ENCODE measurements at regions not wholly inside any gene's neighbourhood (a gene's known extent, or its start where the extent isn't known, plus 50 kb on each side); places are given as distances from the start of the nearest gene placed in this dataset.

DNA sequence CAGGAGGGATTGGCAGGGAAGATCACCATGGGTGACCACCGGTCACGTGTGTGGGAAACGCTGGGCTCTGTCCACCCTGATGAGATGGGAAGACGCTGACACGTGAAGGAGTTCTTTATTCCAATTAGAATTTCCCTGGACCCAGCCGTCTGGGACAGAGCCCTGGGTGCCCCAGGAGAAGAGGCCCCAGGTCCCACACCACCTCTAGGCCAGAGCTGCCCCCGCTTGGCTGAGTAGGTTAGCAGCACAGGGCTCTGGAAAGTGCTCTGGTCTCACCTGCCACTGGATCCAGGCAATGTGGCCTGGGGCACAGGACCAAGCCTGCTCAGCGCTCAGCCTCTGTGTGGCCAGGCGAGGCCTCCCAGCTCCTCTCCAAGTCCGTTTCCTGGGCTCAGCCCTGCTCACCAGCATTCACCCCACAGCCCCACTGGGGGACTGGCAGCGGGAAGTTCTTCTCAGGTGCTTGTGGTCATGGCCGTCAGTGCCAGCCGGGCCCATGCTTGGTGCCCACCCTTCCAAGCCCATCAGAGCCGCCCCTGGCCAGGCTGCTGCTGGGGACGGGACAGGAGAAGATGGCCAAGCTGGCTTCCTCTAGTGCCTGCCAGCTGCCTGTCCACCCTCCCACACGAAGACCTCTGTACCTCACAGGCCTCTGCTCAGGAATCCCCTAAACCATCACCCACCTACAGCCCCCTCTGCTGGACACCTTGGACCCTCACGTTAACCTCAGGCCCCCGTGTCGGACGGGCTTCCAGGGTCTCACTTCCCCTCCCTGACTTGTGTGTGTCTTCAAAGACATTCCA is 62.5 kb upstream of the FGF3 start:
- Histone ChIP-seq H3K9me3 (no peaks in the 10 kb centered on the region), H3K4me1 (no peaks in the 10 kb centered on the region), H3K4me3 (no peak overlapping the region), H3K36me3 (no peaks in the 10 kb centered on the region), H3K27me3 (peaks cover 0 to 42% of the 10 kb centered on the region in 2 donors), H3K27ac (no peak overlapping the region)
- DNase-seq: peak in 2 of 4 donors; percentile 21 to 57
- intact Hi-C loops (cut with DNase I): no loop called here
- TF ChIP-seq CTCF (IDR thresholded peaks at IDR 0.05): no peak
- no peak for ATAC-seq

GRCh38 chr11:69882270-69882608 is 63.0 kb upstream of the FGF3 start:
- no peaks in the 10 kb centered on the region for H3K9me3 ChIP-seq
- intact Hi-C loops (cut with DNase I): no loop called here
- no peaks in the 10 kb centered on the region for H3K36me3 ChIP-seq
- no peak for TF ChIP-seq CTCF (IDR thresholded peaks at IDR 0.05)
- DNase-seq (peak in 1 of 4 donors; percentile 40), ATAC-seq (no peak)
- no peak overlapping the region for H3K4me3 ChIP-seq
- H3K4me1 ChIP-seq: no peaks in the 10 kb centered on the region
- H3K27ac ChIP-seq: no peak overlapping the region
- H3K27me3 ChIP-seq: peaks cover 0 to 38% of the 10 kb centered on the region in 2 donors

DNA sequence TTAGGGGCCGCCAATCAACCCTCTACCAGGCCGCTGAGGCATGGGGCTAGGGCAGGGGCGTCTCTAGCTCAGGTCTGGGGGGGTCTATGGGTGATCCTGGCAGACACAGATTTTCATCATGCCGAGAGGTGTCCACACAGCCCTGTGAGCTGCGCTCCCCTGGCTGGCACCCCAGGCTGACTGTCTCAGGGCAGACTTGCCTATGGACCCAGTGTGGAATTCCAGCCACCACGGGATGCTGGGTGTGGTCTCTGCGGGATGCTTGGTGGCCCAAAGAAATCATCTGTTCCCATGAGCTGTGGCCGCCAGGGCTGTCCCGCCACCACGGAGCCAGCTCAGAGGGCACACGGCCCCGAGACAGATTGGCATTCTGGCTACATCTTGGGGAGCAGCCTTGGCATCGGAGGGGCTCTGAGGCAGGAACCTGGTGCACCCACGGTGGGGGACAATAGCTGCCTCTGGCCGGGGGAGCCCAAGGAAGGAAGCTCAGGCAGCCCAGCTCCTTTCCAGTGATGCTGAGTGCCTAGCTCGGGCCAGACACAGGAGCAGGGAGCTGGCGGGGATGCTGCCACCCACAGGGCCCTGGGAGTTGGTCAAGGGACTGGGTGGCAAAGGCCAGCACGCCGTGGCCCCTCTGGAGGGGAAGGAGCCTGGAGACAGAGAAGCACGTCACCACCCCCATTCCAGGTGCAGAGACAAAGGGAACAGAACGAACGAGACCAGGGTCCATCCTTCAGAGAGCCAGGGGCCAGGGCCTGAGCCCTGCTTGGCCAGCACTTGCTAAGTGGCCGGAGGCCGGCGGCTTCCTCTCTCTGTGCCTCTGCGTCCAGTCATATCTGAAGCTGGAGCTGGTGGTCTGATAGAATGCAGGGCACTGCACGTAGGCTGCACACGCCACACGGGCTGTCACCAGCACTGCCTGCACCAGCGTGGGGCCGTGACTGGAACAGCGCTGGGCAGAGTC is 64.4 kb upstream of the FGF3 start:
- Histone ChIP-seq H3K27ac (no peak overlapping the region), H3K36me3 (no peaks in the 10 kb centered on the region), H3K27me3 (peaks cover 0 to 39% of the 10 kb centered on the region in 2 donors), H3K4me1 (no peaks in the 10 kb centered on the region), H3K4me3 (no peak overlapping the region), H3K9me3 (no peaks in the 10 kb centered on the region)
- intact Hi-C loops (cut with DNase I): no loop called here
- peak in 1 of 4 donors; percentile 66 for DNase-seq
- no peak for ATAC-seq
- TF ChIP-seq CTCF (IDR thresholded peaks at IDR 0.05): no peak

GRCh38 chr11:69884286-69884685 is 65.1 kb upstream of the FGF3 start:
- no peaks in the 10 kb centered on the region for H3K4me1 ChIP-seq
- intact Hi-C loops (cut with DNase I): no loop called here

More at GRCh38 chr11:69884286-69884685, 65.1 kb upstream of the FGF3 start:
- no peak overlapping the region for H3K27ac ChIP-seq
- no peak overlapping the region for H3K4me3 ChIP-seq
- DNase-seq (peak in 1 of 4 donors; percentile 63), ATAC-seq (no peak)
- no peaks in the 10 kb centered on the region for H3K36me3 ChIP-seq
- H3K9me3 ChIP-seq: no peaks in the 10 kb centered on the region
- no peak for TF ChIP-seq CTCF (IDR thresholded peaks at IDR 0.05)
- H3K27me3 ChIP-seq: peaks cover 4 to 46% of the 10 kb centered on the region in 2 donors

Data from left lung (tissue), 4 donors.